HCT116 (cell line): ENCODE measurements at regions not wholly inside any gene's neighbourhood (a gene's known extent, or its start where the extent isn't known, plus 50 kb on each side); places are given as distances from the start of the nearest gene placed in this dataset.

ENCODE experiments used
- ATAC-seq: fragments of 200-7000 bp; cut with Tn5 transposase; 2 replicates; pipeline ENCODE4 v1.9.1; 2020; ENCODE audit warnings: mild to moderate bottlenecking, moderate library complexity
- BruUV-seq: library from RNA; stranded (reverse); fragments of 400-500 nt; replicated peaks from 2 replicates; lab custom pipeline; 2021; lab: Mats Ljungman, UMichigan
- CTCF ChIA-PET: fragments of 300-600 bp; sonication (Branson Sonifier 250); formaldehyde crosslinking; loops from one replicate; lab custom pipeline; 2021; ENCODE audit warnings: antibody characterized with exemption; lab: Charles Lee
- POLR2A ChIA-PET: fragments of 300-600, 350-600 bp; sonication (Branson Sonifier 250); formaldehyde crosslinking; loops from one replicate; lab custom pipeline; 2021; ENCODE audit warnings: antibody characterized with exemption; lab: Charles Lee
- RAD21 ChIA-PET, 2 experiments: fragments of 300-600 bp; sonication (Branson Sonifier 250); formaldehyde crosslinking; loops; one replicate each; lab custom pipeline; 2023; ENCODE audit warnings: low total read pairs in 2 of 2; ENCODE audit not compliant: uncharacterized antibody in 2 of 2, unreplicated experiment in 2 of 2, low non-redundant PET in 1 of 2; lab: Charles Lee
- DNase-seq: peaks from one replicate; pipeline ENCODE4 v3.0.0-alpha.2; 2010; ENCODE audit warnings: low read depth, low spot score
- H2AFZ ChIP-seq: fragments of 200-600 bp; shearing (Covaris generic), sonication (generic); 2 replicates; pipeline ENCODE4 v1.6.1; 2017; ENCODE audit warnings: low read depth, mixed run types, mixed read lengths, antibody characterized with exemption, low read length; ENCODE audit not compliant: poor library complexity, severe bottlenecking
- H3K27ac ChIP-seq: 2 replicates; pipeline ENCODE4 v1.5.1; 2012; ENCODE audit warnings: low read depth, low read length
- H3K27me3 ChIP-seq: fragments of 200-600 bp; sonication (generic); 2 replicates; pipeline ENCODE4 v1.6.1; 2016; ENCODE audit warnings: mixed run types, low read length, mixed read lengths; ENCODE audit not compliant: insufficient read depth
- H3K36me3 ChIP-seq, 2 experiments: fragments of 200-500 bp in 1 of 2; fragments of 200-600 bp in 1 of 2; sonication (Bioruptor generic) in 1 of 2; sonication (generic) in 1 of 2; 2 replicates each; pipeline versions ENCODE4 v1.5.1 to v1.6.1; 2014 to 2016; ENCODE audit warnings: low read length in 2 of 2, inconsistent platforms in 1 of 2, mixed read lengths in 1 of 2, mixed run types in 1 of 2; ENCODE audit not compliant: insufficient read depth in 2 of 2, control insufficient read depth in 1 of 2
- H3K4me1 ChIP-seq, 2 experiments: fragments of 200-600 bp in 1 of 2; sonication (generic) in 1 of 2; 2 replicates each; pipeline versions ENCODE4 v1.5.1 to v1.6.1; 2012 to 2017; ENCODE audit warnings: low read length in 2 of 2, inconsistent platforms in 1 of 2, mild to moderate bottlenecking in 1 of 2, mixed read lengths in 1 of 2, mixed run types in 1 of 2, moderate library complexity in 1 of 2; ENCODE audit not compliant: insufficient read depth in 2 of 2, control insufficient read depth in 1 of 2
- H3K4me2 ChIP-seq: fragments of 200-600 bp; sonication (generic); 2 replicates; pipeline ENCODE4 v1.6.1; 2017; ENCODE audit warnings: mixed run types, low read length, mixed read lengths
- H3K4me3 ChIP-seq, 2 experiments: fragments of 200-600 bp in 1 of 2; sonication (generic) in 1 of 2; replicated peaks in 1 of 2; 2 replicates each; pipeline ENCODE4 v1.5.1; 2011 to 2016; ENCODE audit warnings: low read length in 2 of 2, control low read depth in 1 of 2, low read depth in 1 of 2, mild to moderate bottlenecking in 1 of 2, mixed read lengths in 1 of 2, mixed run types in 1 of 2
- H3K79me2 ChIP-seq: fragments of 200-600 bp; sonication (generic); 2 replicates; pipeline ENCODE4 v1.6.1; 2017; ENCODE audit warnings: mild to moderate bottlenecking, mixed run types, low read length, moderate library complexity, mixed read lengths; ENCODE audit not compliant: insufficient read depth
- H3K9ac ChIP-seq: fragments of 200-600 bp; sonication (generic); 2 replicates; pipeline ENCODE4 v1.6.1; 2016; ENCODE audit warnings: low read length, mixed read lengths
- H3K9me2 ChIP-seq: fragments of 200-600 bp; sonication (generic), shearing (Covaris generic); 2 replicates; pipeline ENCODE4 v1.6.1; 2017; ENCODE audit warnings: mixed run types, mild to moderate bottlenecking, moderate library complexity; ENCODE audit not compliant: insufficient read depth
- H3K9me3 ChIP-seq, 2 experiments: fragments of 200-500 bp in 1 of 2; fragments of 200-600 bp in 1 of 2; sonication (Bioruptor generic) in 1 of 2; sonication (generic) in 1 of 2; 2 replicates each; pipeline ENCODE4 v1.6.1; 2014 to 2017; ENCODE audit warnings: low read length in 2 of 2, mixed read lengths in 2 of 2, inconsistent platforms in 1 of 2, low read depth in 1 of 2, mild to moderate bottlenecking in 1 of 2, mixed run types in 1 of 2, moderate library complexity in 1 of 2; ENCODE audit not compliant: control insufficient read depth in 1 of 2, insufficient read depth in 1 of 2
- H4K20me1 ChIP-seq: fragments of 200-600 bp; sonication (generic), shearing (Covaris generic); 2 replicates; pipeline ENCODE4 v1.6.1; 2017; ENCODE audit warnings: mixed run types, mild to moderate bottlenecking, moderate library complexity; ENCODE audit not compliant: insufficient read depth
- CBX3 ChIP-seq: IDR thresholded peaks from 2 replicates; pipeline ENCODE4 v1.6.1; 2012; ENCODE audit warnings: low read depth
- CEBPB ChIP-seq: IDR thresholded peaks from 2 replicates; pipeline ENCODE4 v1.6.1; 2012; ENCODE audit warnings: low read depth
- EZH2 ChIP-seq: fragments of 200-600 bp; sonication (generic); IDR thresholded peaks from 2 replicates; pipeline ENCODE4 v1.6.1; 2017; ENCODE audit warnings: antibody characterized with exemption, mixed run types
- EZH2phosphoT487 ChIP-seq: fragments of 200-600 bp; IDR thresholded peaks from 2 replicates; pipeline ENCODE4 v1.6.1; 2018; ENCODE audit warnings: antibody characterized with exemption, borderline replicate concordance
- FOSL1 ChIP-seq: IDR thresholded peaks from 2 replicates; pipeline ENCODE4 v1.6.1; 2012; ENCODE audit warnings: low read depth
- POLR2A ChIP-seq: IDR thresholded peaks from 2 replicates; pipeline ENCODE4 v1.7.0; 2011; ENCODE audit warnings: borderline replicate concordance; ENCODE audit not compliant: insufficient read depth, insufficient read length; ENCODE audit errors: extremely low read depth
- RAD21 ChIP-seq: IDR thresholded peaks from 2 replicates; pipeline ENCODE4 v1.6.1; 2012; ENCODE audit warnings: low read depth, mild to moderate bottlenecking
- SIN3A ChIP-seq: IDR thresholded peaks from 2 replicates; pipeline ENCODE4 v1.6.1; 2012; ENCODE audit warnings: low read depth
- TCF7L2 ChIP-seq: IDR thresholded peaks from 2 replicates; pipeline ENCODE4 v1.7.0; 2011; ENCODE audit warnings: borderline replicate concordance, inconsistent platforms; ENCODE audit not compliant: insufficient read depth, insufficient read length; ENCODE audit errors: extremely low read depth
- YY1 ChIP-seq: IDR thresholded peaks from 2 replicates; pipeline ENCODE4 v1.6.1; 2011; ENCODE audit warnings: low read length, low read depth, moderate library complexity, mild to moderate bottlenecking; ENCODE audit not compliant: insufficient replicate concordance; ENCODE audit errors: extremely low read depth
- ZFX ChIP-seq: fragments of 450-650 bp; IDR thresholded peaks from 2 replicates; pipeline ENCODE4 v1.6.1; 2017
- ZNF274 ChIP-seq: fragments of 200-500 bp; sonication (Bioruptor generic); IDR thresholded peaks from 2 replicates; pipeline ENCODE4 v1.6.1; 2014; ENCODE audit warnings: mild to moderate bottlenecking, low read depth, low read length, inconsistent platforms
- intact Hi-C: fragments of 100-400 bp; cut with micrococcal nuclease; formaldehyde crosslinking; loops from 2 replicates; pipeline ENCODE4 v1.10.0; 2022
- TF ChIP-seq, protein P1 (sequence below): IDR thresholded peaks from 2 replicates; pipeline ENCODE4 v1.6.1; 2012; ENCODE audit warnings: low read depth

DNA sequence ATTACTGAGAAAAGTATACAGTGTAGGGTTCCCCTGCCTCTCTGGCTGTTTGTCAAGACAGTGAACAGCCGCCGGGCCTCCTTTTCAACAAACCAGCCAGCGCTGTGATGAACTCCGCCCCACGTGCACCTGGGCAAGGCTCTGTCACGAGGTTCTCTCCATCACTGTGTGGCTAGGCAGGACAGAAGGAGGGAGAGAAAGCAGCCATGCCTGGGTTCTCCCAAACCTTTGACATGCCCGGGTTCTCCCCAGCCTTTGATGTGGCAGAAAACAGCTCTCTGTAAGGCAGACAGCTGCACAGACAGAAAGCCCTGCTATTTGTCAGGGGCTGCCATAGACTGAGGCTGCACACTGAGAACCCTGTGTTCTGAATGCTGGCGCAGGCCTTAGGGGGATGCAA, 101.4 kb upstream of the TRPM1 start (continued):
- TF ChIP-seq, protein P1, sequence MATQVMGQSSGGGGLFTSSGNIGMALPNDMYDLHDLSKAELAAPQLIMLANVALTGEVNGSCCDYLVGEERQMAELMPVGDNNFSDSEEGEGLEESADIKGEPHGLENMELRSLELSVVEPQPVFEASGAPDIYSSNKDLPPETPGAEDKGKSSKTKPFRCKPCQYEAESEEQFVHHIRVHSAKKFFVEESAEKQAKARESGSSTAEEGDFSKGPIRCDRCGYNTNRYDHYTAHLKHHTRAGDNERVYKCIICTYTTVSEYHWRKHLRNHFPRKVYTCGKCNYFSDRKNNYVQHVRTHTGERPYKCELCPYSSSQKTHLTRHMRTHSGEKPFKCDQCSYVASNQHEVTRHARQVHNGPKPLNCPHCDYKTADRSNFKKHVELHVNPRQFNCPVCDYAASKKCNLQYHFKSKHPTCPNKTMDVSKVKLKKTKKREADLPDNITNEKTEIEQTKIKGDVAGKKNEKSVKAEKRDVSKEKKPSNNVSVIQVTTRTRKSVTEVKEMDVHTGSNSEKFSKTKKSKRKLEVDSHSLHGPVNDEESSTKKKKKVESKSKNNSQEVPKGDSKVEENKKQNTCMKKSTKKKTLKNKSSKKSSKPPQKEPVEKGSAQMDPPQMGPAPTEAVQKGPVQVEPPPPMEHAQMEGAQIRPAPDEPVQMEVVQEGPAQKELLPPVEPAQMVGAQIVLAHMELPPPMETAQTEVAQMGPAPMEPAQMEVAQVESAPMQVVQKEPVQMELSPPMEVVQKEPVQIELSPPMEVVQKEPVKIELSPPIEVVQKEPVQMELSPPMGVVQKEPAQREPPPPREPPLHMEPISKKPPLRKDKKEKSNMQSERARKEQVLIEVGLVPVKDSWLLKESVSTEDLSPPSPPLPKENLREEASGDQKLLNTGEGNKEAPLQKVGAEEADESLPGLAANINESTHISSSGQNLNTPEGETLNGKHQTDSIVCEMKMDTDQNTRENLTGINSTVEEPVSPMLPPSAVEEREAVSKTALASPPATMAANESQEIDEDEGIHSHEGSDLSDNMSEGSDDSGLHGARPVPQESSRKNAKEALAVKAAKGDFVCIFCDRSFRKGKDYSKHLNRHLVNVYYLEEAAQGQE, result no peak
- no peak for TF ChIP-seq ZNF274

DNA sequence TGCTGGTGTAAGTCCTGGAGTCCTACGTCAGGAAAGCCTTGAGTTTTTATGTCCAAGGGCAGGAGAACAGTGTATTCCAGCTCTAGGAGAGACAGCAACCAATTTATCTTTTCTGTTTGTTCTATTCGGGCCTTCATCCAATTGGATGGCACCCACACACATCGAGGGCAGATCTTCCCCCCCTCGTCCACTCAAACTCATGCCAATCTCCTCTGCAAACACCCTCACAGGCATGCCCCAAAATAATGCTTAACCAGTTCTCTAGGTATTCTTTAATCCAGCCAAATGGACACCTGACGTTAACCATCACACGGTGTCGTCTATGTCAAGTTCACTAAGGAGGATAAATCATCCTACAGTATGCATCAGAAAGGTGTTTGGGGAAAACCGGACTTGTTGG, 102.5 kb upstream of the TRPM1 start:
- intact Hi-C loops, result no loop called here
- H4K20me1 ChIP-seq, result no peaks in the 10 kb centered on the region
- H3K9me2 ChIP-seq, result no peaks in the 10 kb centered on the region
- H2AFZ ChIP-seq, result no peak overlapping the region
- no peak overlapping the region for H3K9ac ChIP-seq
- H3K4me3 ChIP-seq, result no peak overlapping the region
- no TSS peak for BruUV-seq
- no peaks in the 10 kb centered on the region for H3K79me2 ChIP-seq
- RAD21 ChIA-PET, result no interaction called here
- H3K4me1 ChIP-seq, result no peaks in the 10 kb centered on the region
- no peaks in the 10 kb centered on the region for H3K9me3 ChIP-seq
- DNase-seq, result no peak
- CTCF ChIA-PET, result no interaction called here
- H3K27ac ChIP-seq, result no peak overlapping the region
- ATAC-seq, result no peak
- no peaks in the 10 kb centered on the region for H3K36me3 ChIP-seq
- POLR2A ChIA-PET, result no interaction called here
- TF ChIP-seq EZH2 (no peak), SIN3A (no peak), POLR2A (no peak), RAD21 (no peak), TCF7L2 (no peak), EZH2phosphoT487 (no peak), FOSL1 (no peak), ZFX (no peak), CBX3 (no peak), CEBPB (no peak), YY1 (no peak)
- TF ChIP-seq, protein P1, result no peak
- TF ChIP-seq, all 23 proteins: peak for 0
- Histone ChIP-seq H3K4me2 (no peak overlapping the region), H3K27me3 (no peaks in the 10 kb centered on the region; the same call in 1 of the 2 replicates)
